ENCODE measurements at regions not wholly inside any gene's neighbourhood (a gene's known extent, or its start where the extent isn't known, plus 50 kb on each side); places are given as distances from the start of the nearest gene placed in this dataset.
"Not testable (repeated sequence)": the region's sequence is repeated elsewhere in the genome, so short reads cannot be mapped to it uniquely, and the experiment has no call there.

- in situ Hi-C loops (cut with HindIII; ENCODE audit: low sequenced_read_pairs), result no loop called here
These were observed 51.9 kb upstream of the TBL1XR1 start for GRCh38 chr3:177249203-177249602.

- in situ Hi-C loops (cut with HindIII; ENCODE audit: low sequenced_read_pairs), result no loop called here
These were observed 52.9 kb upstream of the TBL1XR1 start for GRCh38 chr3:177250151-177250550.

- in situ Hi-C loops (cut with HindIII; ENCODE audit: low sequenced_read_pairs), result no loop called here
These were observed 54.5 kb upstream of the TBL1XR1 start for GRCh38 chr3:177251755-177252154.

GRCh38 chr3:177257006-177257405 lies 59.7 kb upstream of the TBL1XR1 start:
- in situ Hi-C loops (cut with HindIII; ENCODE audit: low sequenced_read_pairs), result no loop called here

GRCh38 chr3:177257625-177258024 lies 60.3 kb upstream of the TBL1XR1 start:
- in situ Hi-C loops (cut with HindIII; ENCODE audit: low sequenced_read_pairs), result no loop called here

GRCh38 chr3:177262396-177262795 lies 65.1 kb upstream of the TBL1XR1 start:
- in situ Hi-C loops (cut with HindIII; ENCODE audit: low sequenced_read_pairs), result no loop called here

GRCh38 chr3:177263615-177264368 lies 66.5 kb upstream of the TBL1XR1 start:
- in situ Hi-C loops (cut with HindIII; ENCODE audit: low sequenced_read_pairs), result no loop called here

- in situ Hi-C loops (cut with HindIII; ENCODE audit: low sequenced_read_pairs), result not testable (repeated sequence)
These were observed 74.7 kb upstream of the TBL1XR1 start for GRCh38 chr3:177271811-177272501.

- in situ Hi-C loops (cut with HindIII; ENCODE audit: low sequenced_read_pairs), result loop anchor here (5.0 kb wide), 1 partner anchor 51 kb away; no protein-coding TSS in a partner anchor
These were observed 80.7 kb upstream of the TBL1XR1 start for GRCh38 chr3:177278016-177278415.

GRCh38 chr3:177279118-177279815 lies 82.0 kb upstream of the TBL1XR1 start:
- in situ Hi-C loops (cut with HindIII; ENCODE audit: low sequenced_read_pairs), result loop anchor here (5.0 kb wide), 1 partner anchor 52 kb away; no protein-coding TSS in a partner anchor

- in situ Hi-C loops (cut with HindIII; ENCODE audit: low sequenced_read_pairs), result no loop called here
These were observed 84.2 kb upstream of the TBL1XR1 start for GRCh38 chr3:177281292-177282118.

GRCh38 chr3:177282119-177282655 lies 84.9 kb upstream of the TBL1XR1 start:
- in situ Hi-C loops (cut with HindIII; ENCODE audit: low sequenced_read_pairs), result no loop called here

- in situ Hi-C loops (cut with HindIII; ENCODE audit: low sequenced_read_pairs), result no loop called here
These were observed 86.7 kb upstream of the TBL1XR1 start for GRCh38 chr3:177283983-177284382.

GRCh38 chr3:177284383-177284881 lies 87.2 kb upstream of the TBL1XR1 start:
- in situ Hi-C loops (cut with HindIII; ENCODE audit: low sequenced_read_pairs), result no loop called here

GRCh38 chr3:177286034-177286433 lies 88.8 kb upstream of the TBL1XR1 start:
- in situ Hi-C loops (cut with HindIII; ENCODE audit: low sequenced_read_pairs), result no loop called here

GRCh38 chr3:177287231-177287630 lies 89.9 kb upstream of the TBL1XR1 start:
- in situ Hi-C loops (cut with HindIII; ENCODE audit: low sequenced_read_pairs), result no loop called here

GRCh38 chr3:177290633-177291032 lies 93.4 kb upstream of the TBL1XR1 start:
- in situ Hi-C loops (cut with HindIII; ENCODE audit: low sequenced_read_pairs), result no loop called here

- in situ Hi-C loops (cut with HindIII; ENCODE audit: low sequenced_read_pairs), result no loop called here
These were observed 96.9 kb upstream of the TBL1XR1 start for GRCh38 chr3:177294221-177294620.

- in situ Hi-C loops (cut with HindIII; ENCODE audit: low sequenced_read_pairs), result no loop called here
These were observed 97.8 kb upstream of the TBL1XR1 start for GRCh38 chr3:177295116-177295515.

- in situ Hi-C loops (cut with HindIII; ENCODE audit: low sequenced_read_pairs), result no loop called here
These were observed 102.0 kb upstream of the TBL1XR1 start for GRCh38 chr3:177299250-177299649.
